GM18511 (cell line): ENCODE measurements at regions not wholly inside any gene's neighbourhood (a gene's known extent, or its start where the extent isn't known, plus 50 kb on each side); places are given as distances from the start of the nearest gene placed in this dataset.

ENCODE experiments used
- ATAC-seq: cut with Tn5 transposase; IDR thresholded peaks from one replicate; pipeline ENCODE4 v1.9.1; 2021; ENCODE audit warnings: mild to moderate bottlenecking, moderate library complexity; ENCODE audit not compliant: unreplicated experiment

GRCh38 chr4:140809676-140810075, 53.5 kb upstream of the TBC1D9 start:
- ATAC-seq, result no peak

- peak; percentile 3 for ATAC-seq
Measured at GRCh38 chr4:140808256-140808655, 52.1 kb upstream of the TBC1D9 start.

- ATAC-seq, result peak; percentile 90
Measured at GRCh38 chr4:140807491-140808252, 51.5 kb upstream of the TBC1D9 start.

GRCh38 chr4:140806163-140806562, 50.0 kb upstream of the TBC1D9 start:
- peak; percentile 66 for ATAC-seq
